GM23338 (cell line): ENCODE measurements at regions not wholly inside any gene's neighbourhood (a gene's known extent, or its start where the extent isn't known, plus 50 kb on each side); places are given as distances from the start of the nearest gene placed in this dataset.

Source experiments
- CREB1 ChIP-seq: fragments of 250-450 bp; sonication (Bioruptor Pico); IDR thresholded peaks from 2 replicates; pipeline ENCODE4 v1.5.0; 2020; ENCODE audit warnings: low read depth, mild to moderate bottlenecking, moderate library complexity
- CTCF ChIP-seq, 2 experiments: fragments of 200-600 bp in 1 of 2; sonication (generic) in 1 of 2; conservative IDR thresholded peaks; 2 replicates each; pipeline versions ENCODE4 v1.5.1 to v1.6.1; 2016 to 2017; ENCODE audit warnings: antibody characterized with exemption in 2 of 2, low read depth in 2 of 2, mild to moderate bottlenecking in 2 of 2, moderate library complexity in 1 of 2
- ETS1 ChIP-seq: IDR thresholded peaks from 2 replicates; pipeline ENCODE4 v1.6.1; 2016; ENCODE audit warnings: antibody characterized with exemption
- EZH2 ChIP-seq: fragments of 200-600 bp; sonication (generic); IDR thresholded peaks from one replicate; pipeline ENCODE4 v1.8.0; 2017; ENCODE audit warnings: antibody characterized with exemption, mild to moderate bottlenecking, low read depth; ENCODE audit not compliant: unreplicated experiment
- EZH2phosphoT487 ChIP-seq: fragments of 200-600 bp; sonication (generic); IDR thresholded peaks from one replicate; pipeline ENCODE4 v1.8.1; 2018; ENCODE audit warnings: antibody characterized with exemption; ENCODE audit not compliant: unreplicated experiment
- JUNB ChIP-seq: IDR thresholded peaks from one replicate; pipeline ENCODE4 v1.6.1; 2016; ENCODE audit warnings: antibody characterized with exemption; ENCODE audit not compliant: unreplicated experiment
- POLR2AphosphoS5 ChIP-seq: IDR thresholded peaks from 2 replicates; pipeline ENCODE4 v1.6.1; 2016; ENCODE audit warnings: antibody characterized with exemption, low read depth
- REST ChIP-seq: IDR thresholded peaks from one replicate; pipeline ENCODE4 v1.6.1; 2018; ENCODE audit warnings: antibody characterized with exemption; ENCODE audit not compliant: unreplicated experiment
- STAT1 ChIP-seq: IDR thresholded peaks from one replicate; pipeline ENCODE4 v1.6.1; 2016; ENCODE audit warnings: antibody characterized with exemption; ENCODE audit not compliant: unreplicated experiment
- ZNF114 ChIP-seq: fragments of 250-450 bp; sonication (Bioruptor Pico); IDR thresholded peaks from 2 replicates; pipeline ENCODE4 v1.5.0; 2020; ENCODE audit warnings: mild to moderate bottlenecking, moderate library complexity
- ZNF331 ChIP-seq: fragments of 250-450 bp; sonication (Bioruptor Pico); IDR thresholded peaks from 2 replicates; pipeline ENCODE4 v1.5.0; 2020; ENCODE audit warnings: low read depth, mild to moderate bottlenecking, moderate library complexity

GRCh38 chr5:119801570-119801969 lies 172.2 kb downstream of the FAM170A start:
- no peak for TF ChIP-seq POLR2AphosphoS5
- no peak for TF ChIP-seq CTCF (conservative IDR thresholded peaks at IDR 0.05; ENCODE audit: low read depth in 2 of 2)
- TF ChIP-seq EZH2, result no peak
- no peak for TF ChIP-seq JUNB
- TF ChIP-seq REST, result no peak
- no peak for TF ChIP-seq CREB1 (CRISPR knock-in tag)
- TF ChIP-seq EZH2phosphoT487, result no peak
- TF ChIP-seq ETS1, result no peak
- TF ChIP-seq ZNF331, result no peak
- TF ChIP-seq STAT1, result no peak
- no peak for TF ChIP-seq ZNF114
